ENCODE measurements at regions not wholly inside any gene's neighbourhood (a gene's known extent, or its start where the extent isn't known, plus 50 kb on each side); places are given as distances from the start of the nearest gene placed in this dataset.
"Not testable (repeated sequence)": the region's sequence is repeated elsewhere in the genome, so short reads cannot be mapped to it uniquely, and the experiment has no call there.

DNA sequence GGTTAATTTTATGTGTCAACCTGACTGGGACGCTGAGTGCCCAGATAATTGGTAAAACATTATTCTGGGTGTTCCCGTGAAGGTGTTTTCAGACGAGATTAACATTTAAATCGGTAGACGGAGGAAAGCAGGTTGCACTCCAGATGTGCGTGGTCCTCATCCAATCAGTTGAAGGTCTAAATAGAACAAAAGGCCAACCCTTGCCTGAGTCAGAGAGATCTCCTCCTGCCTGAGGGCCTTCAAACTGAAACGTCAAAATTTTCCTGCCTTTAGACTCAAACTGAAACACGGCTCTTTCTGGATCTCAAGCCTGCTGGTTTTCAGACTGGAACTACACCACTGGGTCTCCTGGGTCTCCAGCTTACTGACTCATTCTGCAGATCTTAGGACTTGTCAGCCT, 70.9 kb downstream of the NPIPA5 start:
- DNase-seq (ENCODE audit: low read depth in 2 of 3, low spot score in 1 of 3): not testable (repeated sequence)

DNA sequence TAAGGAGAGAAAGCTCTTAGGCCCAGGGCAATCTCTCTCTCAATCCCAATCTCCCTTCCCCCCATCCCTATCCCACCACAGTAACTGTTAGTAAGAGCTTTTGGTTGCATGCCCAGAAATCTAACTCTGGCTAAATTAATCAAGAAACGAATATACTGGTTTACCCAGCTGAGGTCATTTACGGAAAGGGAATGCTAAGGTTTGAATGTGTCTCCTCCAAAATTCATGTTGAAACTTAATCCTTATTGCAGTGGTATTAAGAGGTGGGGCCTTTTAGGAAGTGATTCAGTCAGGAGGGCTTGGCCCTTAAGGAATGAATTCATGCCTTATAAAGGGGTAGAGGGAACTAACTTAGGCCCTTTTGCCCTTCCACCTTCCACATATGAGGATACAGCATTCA, 72.2 kb downstream of the NPIPA5 start:
- DNase-seq (ENCODE audit: low read depth in 2 of 3, low spot score in 1 of 3): not testable (repeated sequence)

DNA sequence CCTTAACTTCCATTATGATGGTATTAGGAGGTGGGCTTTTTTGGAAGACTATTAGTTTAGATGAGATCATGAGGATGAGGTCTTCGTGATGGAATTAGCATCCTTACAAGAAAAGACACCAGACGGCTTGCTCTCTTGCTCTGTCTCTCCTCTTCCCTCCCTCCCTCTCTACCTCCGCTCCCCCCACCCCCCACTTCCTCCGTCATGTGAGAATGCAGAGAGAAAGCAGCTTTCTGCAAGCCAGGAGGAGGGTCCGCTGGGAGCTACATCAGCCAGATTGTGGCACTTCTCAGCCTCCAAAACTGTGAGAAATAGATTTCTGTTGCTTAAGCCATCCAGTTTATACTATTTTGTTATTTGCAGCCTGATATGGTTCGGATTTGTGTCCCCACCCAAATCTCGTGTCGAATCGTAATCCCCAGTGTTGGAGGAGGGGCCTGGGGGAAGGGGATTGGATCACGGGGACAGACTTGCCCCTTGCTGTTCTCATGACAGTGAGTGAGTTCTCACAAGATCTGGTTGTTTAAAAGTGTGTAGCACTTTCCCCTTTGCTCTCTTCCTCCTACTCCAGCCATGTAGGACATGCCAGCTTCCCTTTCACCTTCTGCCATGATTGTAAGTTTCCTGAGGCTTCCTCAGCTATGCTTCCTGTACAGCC, 74.3 kb downstream of the NPIPA5 start:
- DNase-seq (ENCODE audit: low read depth in 2 of 3, low spot score in 1 of 3): not testable (repeated sequence)

DNA sequence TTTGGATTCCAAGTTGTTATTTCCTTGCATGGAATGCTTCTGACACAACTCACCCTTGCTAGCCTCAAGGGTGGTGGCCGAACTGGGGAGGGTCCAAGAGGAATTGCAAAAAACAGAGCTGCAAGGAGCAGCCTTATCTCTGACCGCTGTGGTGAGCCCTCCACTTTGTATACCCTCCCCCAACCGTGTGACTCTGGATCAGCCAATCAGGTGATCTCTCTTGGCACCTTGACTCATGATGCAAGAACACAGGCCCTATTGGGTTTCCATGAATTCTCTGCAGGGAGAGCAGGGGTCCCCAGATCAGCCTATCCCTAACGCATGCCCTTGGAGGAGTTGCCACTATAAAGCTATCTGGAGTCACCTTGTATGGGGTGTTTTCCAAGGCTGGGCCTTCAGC, 81.0 kb downstream of the NPIPA5 start:
- not testable (repeated sequence) for DNase-seq (ENCODE audit: low read depth in 2 of 3, low spot score in 1 of 3)

DNA sequence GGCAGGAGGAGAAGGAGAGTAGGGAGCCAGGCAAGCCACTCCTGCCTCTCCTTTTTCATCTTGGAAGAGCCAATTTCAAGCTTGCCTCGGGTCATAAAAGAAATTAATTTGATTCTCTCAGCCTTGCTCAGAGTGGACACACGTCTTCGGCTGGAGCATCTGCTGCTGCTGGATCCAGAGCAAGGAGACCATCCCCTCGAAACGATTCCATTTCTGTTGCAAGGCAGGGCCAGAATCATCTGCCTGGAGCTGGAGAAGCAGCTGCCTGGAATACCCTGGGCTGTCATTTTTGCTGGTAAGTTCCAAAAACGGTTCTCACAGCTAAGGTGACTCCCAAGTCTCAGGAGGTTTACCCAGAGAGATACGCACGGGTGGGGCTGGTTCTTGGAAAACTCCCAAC, 103.3 kb downstream of the NPIPA5 start:
- DNase-seq (ENCODE audit: low read depth in 2 of 3, low spot score in 1 of 3): not testable (repeated sequence)

DNA sequence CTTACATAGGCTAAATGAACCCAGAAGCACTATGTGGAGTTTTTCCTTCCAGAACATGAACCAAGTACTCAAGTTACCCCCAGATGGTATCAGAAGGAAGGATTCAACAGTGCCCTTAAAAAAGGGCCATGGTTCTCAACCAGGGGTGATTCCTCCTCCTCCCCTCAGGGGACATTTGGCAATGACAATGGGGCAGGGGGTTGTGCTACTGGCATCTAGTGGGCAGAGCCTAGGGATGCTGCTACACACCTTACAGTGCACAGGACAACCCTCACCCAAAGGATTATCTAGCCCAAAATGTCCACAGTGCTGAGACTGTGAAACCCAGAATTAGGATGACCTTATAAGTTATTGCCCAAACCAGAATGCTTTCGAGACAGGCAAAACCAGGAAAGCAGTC, 104.1 kb downstream of the NPIPA5 start:
- DNase-seq (ENCODE audit: low read depth in 2 of 3, low spot score in 1 of 3): not testable (repeated sequence)

DNA sequence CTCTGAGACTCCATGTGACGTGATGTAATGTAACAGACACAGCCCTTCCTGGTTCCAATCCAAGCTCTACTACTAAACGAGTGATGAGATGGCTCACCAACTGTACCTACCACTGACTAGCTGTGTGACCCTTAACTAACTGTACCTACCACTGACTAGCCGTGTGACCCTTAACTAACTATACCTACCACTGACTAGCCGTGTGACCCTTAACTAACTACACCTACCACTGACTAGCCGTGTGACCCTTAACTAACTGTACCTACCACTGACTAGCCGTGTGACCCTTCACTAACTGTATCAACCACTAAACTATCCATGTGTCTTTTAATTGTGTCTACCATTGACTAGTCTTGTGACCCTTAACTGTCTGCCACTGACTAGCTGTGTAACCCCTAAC, 111.2 kb downstream of the NPIPA5 start:
- not testable (repeated sequence) for DNase-seq (ENCODE audit: low read depth in 2 of 3, low spot score in 1 of 3)

DNA sequence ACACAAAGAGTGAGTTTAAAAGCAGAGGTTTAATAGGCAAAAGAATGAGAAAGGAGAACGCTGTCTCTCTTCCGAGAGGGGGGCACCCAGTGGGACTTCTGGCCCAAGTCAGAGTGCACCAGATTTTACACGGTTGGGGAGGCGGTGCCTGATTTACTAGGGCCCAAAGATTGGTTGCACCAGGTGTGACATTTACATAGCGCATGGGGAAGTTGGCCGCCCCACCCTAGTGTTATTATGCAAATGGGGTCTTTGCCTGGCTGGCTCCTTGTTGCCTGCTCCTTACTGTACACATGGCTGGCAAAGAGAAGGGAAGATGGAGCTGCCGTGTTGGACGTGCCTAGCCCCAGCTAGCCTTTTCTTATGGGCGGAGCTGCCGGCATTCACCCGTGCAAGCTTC, 115.9 kb downstream of the NPIPA5 start:
- DNase-seq (ENCODE audit: low read depth in 2 of 3, low spot score in 1 of 3): not testable (repeated sequence)

DNA sequence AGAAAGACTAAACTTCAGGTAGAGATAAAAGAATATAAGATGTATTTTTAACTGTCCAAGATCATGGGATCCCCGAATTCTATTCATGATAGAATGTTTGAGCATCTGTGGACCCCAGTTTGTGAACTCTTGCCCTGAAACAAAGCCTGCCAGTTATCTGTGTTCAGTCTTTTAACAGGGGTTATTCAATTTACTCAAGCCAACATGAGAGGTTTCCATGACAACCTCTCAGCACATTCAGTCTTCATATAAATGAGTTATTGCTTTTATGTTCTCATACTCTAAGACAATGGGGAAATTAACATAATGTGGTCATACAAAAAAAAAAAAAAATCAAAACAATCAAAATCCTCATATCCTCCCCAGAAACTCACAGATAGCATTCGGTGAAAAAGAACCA, 130.1 kb downstream of the NPIPA5 start:
- DNase-seq (ENCODE audit: low read depth in 2 of 3, low spot score in 1 of 3): not testable (repeated sequence)

DNA sequence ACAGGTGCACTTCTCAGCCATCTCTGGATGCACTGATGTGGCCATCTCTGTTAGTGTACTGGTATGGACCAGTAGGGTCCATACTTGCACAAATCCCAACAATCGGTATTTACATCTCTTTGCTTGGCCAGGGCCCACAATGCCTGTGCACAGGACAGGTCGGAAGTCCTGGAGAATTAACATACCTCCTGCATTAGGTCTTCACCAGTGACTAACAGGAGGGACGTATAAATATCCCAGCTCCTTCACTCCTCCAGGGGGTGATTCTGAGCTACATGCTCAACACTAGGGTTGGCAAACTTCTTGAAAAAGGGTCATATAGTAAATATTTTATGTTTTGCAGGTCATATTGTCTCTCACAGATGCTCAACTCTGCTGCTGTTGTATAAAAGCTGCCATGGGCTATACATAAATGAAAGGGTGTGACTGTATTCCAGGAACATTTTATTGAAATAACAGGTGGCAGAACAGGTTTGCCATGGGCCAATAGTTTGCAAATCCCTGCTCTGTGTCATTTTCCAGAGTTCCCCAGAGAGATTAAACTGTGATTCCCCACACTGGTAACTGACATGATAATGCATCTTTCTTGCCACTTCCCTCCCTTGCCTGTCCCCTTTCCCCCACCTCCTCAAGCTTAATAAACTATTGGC, 141.3 kb downstream of the NPIPA5 start:
- DNase-seq (ENCODE audit: low read depth in 2 of 3, low spot score in 1 of 3): not testable (repeated sequence)

DNA sequence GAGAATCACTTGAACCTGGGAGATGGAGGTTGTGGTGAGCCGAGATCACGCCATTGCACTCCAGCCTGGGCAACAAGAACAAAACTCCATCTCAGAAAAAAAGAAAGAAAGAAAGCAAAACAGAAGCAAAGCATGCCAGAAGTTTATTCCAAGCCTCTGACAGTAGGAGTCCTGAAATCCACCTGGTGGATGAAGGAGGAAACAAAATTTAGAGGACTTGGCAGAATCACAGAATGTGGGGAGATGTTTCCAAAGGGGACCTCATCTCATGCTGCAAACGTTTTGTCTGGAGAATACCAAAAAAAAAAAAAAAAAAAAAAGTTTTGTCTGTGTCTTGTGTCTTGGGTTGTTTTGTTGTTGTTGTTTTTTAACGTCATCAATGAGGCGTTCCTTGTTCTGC, 141.1 kb upstream of the RRN3 start:
- not testable (repeated sequence) for DNase-seq (ENCODE audit: low read depth in 2 of 3, low spot score in 1 of 3)

DNA sequence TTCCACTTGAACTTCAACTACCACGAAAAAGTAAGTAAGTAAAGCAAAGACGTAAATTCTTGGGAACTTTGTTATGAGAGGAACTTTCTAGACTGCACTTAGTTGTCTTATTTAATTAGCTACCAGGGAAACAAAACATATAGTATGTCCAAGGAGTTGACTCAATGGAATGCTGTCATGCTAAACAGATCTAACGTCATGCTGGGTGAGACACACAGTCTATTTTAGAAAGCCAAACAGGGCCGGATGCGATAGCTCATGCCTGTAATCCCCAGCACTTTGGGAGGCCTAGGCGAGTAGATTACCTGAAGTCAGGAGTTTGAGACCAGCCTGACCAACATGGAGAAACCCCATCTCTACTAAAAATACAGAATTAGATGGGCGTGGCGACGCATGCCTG, 140.6 kb upstream of the RRN3 start:
- DNase-seq (ENCODE audit: low read depth in 2 of 3, low spot score in 1 of 3): not testable (repeated sequence)

DNA sequence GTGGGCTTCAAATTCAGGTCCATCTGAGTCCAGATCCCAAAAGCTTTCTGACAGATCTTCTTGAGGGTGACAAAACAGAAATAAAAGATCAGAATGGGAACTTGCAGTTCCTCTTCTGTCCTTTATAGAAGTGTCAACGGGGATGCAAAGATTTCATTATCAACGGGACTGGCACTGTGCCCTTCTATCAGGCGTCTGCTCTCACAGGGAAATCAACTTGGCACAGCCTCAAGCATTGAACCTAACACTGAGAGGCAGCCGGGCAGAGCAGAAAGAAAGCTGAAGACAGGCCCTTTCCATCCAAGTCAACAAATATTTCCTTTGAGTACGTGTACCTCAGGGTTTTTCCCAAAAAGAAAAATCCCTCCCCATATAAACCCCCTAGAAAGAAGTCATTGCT, 136.4 kb upstream of the RRN3 start:
- not testable (repeated sequence) for DNase-seq (ENCODE audit: low read depth in 2 of 3, low spot score in 1 of 3)

DNA sequence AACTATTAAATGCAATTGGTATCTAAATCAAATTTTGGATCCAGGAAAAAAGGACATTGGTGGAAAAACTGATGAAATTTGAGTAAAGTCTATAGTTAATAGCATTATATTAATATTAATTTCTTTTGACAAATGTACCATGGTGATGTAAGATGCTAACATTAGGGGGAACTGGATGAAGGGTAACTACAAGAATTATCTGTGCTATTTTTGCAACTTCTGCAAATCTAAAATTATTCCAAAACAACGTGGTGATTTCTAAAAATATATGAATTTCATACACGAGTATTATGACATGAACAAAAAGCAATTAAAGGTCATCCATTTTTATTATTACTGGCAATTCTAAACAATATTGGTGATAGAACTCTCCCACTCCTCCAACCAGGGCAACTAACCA, 135.6 kb upstream of the RRN3 start:
- not testable (repeated sequence) for DNase-seq (ENCODE audit: low read depth in 2 of 3, low spot score in 1 of 3)

DNA sequence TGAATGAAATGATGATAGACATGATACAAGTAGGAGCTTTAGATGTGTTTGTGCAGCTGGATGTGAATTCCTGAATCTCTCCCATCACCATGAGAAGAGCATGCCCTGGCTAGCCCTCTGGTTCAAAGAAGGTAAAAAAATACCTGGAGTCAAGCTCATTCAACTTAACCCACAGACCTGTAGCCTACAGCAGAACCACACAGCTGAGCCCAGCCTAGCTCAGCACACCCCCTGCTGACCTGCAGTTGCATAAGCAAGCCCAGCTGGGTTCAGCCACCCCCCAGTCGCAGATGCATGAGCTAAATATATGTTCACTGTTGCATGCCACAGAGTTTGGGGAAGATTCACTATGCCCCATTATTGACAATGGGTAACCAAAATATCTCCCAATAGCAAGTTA, 130.6 kb upstream of the RRN3 start:
- DNase-seq (ENCODE audit: low read depth in 2 of 3, low spot score in 1 of 3): not testable (repeated sequence)

DNA sequence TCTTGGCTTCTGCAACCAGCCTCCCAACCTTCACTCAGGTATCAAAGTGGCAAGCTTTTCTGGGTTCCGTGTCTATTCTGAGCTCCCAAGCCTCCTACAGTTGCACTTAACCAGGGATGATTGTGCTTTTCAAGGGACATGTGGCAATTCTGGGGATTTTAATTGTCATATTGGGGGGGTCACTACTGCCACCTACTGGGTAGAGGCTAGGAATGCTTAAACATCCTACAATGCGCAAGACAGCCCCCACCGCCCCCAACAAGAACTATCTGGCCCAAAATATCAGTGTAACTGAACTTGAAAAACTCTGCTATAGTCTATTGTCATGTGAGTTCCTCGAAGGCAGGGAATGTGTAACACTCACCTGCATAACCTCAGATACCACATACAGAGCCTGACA, 129.3 kb upstream of the RRN3 start:
- not testable (repeated sequence) for DNase-seq (ENCODE audit: low read depth in 2 of 3, low spot score in 1 of 3)

DNA sequence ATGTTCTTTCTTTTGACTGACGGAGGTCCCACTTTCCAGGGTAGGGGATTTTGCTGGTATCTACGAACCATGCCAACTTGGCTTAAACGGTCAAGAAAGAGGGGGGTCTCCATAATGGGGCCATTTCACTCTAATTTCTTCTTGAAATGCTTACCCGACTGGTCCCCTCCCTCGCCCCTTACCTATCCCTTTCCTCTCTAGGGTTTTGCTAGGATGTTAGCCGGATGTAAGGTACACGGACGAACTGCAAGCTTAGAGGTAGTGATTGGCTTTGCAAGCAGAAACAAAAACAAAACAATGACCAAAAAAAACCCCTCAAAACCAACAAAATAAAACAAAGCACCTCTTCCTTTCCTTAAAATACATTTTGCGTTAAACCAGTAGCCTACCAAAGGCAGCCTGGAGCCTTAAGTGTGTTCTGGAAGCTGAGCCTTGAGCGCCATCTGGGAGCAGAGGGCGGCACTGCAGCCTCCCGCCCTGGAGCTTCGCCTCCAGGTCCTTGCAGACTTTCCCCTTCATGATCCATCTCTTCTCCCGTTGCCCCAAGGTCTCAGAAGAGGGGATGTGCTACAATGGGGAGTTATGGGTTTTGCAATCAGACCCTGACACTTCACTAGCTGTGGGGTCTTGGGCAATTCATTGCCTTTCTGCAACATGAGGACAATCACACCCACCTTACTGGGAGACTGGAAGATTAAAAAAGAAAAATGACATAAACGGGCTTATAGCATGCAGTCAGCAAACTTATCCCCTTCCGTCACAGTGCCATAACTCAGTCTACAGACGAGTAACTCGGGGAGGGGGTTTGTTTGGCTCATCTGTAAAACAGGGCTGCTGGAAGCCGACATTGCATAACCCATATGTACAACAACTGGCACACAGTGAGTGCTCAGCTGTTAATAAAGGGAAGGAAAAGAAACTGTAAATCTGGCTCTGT, 125.9 kb upstream of the RRN3 start:
- peak in 1 of 3 donors; percentile 2 for DNase-seq (ENCODE audit: low read depth in 2 of 3, low spot score in 1 of 3)

DNA sequence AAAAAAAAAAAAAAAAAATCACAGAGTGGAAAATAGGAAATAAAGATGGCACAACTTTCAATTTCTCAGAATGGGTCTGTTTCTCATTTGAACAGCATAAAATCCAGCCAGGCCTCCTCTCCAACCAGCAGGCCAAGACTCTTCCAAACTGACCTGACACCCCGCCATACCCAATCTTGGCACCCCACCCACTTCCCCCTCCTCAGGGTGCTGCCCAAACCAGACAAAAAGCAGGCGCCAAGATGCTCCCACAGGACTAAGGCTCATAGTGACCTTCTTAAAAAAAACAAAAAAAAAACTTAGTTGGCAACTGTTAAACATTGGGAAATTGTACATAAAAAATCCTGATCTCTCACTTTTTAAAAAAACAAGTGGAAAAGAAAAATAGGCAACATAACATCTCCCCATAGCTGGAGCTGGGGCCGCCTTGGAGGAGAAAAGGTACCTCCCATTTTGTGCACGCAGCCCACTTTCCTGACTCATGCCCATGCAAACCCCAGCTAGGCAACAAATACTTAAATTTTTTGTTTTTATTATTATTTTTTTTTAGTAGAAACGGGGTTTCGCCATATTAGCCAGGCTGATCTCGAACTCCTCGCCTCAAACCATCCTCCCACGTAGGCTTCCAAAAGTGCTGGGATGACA, 124.9 kb upstream of the RRN3 start:
- DNase-seq (ENCODE audit: low read depth in 2 of 3, low spot score in 1 of 3): not testable (repeated sequence)

DNA sequence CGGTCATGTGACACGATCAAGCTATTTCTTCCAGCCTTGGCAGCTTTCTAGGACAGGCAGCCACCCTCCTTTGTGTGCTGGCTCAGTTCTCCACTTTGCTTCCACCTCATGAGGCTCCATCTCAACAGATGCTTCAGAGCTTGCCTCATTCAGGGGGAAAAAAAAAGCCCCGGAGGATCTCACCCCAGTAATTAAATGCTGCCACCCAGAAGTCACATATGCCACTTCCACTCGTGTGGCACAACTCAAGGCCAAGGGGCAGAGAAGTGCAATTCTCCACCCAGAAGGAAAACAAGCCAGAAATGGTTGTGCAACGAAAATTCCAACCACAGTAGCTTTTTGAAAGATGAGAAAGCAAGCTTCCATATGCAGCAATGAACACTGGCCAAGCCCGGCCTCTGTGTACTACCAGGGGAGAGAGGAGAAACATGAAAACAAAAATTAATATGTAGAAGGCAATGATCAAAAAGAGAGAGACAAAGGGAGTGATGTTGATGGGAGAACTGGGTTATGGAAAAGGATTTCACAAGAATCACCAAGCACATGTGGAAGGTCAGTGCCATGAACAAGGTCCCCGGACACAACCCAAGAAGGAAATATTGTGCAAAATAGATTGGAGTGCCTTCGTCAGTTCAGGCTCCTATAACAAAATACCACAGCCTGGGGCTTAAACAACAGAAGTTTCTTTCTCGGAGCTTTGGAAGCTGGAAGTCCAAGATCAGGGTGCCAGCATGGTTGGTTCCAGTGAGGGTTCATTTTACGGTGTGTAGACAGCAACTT, 113.3 kb upstream of the RRN3 start:
- DNase-seq (ENCODE audit: low read depth in 2 of 3, low spot score in 1 of 3): not testable (repeated sequence)

DNA sequence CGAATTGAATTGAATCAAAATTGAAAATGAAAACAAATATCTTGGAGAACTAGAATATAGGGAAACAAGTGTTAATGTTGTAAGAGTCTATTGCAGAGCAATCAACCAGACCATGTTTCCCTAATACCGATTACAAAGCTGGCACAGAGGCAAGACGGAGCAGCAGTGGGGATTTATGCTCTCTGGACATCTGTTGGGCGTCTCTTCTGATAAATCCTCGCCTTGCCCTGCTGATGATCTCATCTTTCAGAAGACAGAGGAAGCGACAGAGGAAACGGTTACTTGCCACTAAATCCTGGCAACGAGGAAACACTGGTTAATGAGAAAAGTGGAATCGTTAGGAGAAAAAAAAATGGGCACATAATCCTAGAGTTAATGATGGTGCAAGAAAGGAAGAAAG, 112.4 kb upstream of the RRN3 start:
- DNase-seq (ENCODE audit: low read depth in 2 of 3, low spot score in 1 of 3): not testable (repeated sequence)
